H9 (cell line): ENCODE measurements at regions not wholly inside any gene's neighbourhood (a gene's known extent, or its start where the extent isn't known, plus 50 kb on each side); places are given as distances from the start of the nearest gene placed in this dataset.

Experiments used
- DNase-seq: peaks from one replicate; pipeline ENCODE4 v3.0.0-alpha.2; 2017
- H2AFZ ChIP-seq: one replicate; pipeline ENCODE4 v1.6.1; 2013; ENCODE audit warnings: mild to moderate bottlenecking, low read length, control low read depth, moderate library complexity
- H2AK5ac ChIP-seq: 2 replicates; pipeline ENCODE4 v1.6.1; 2013; ENCODE audit warnings: low read length, control low read depth, mixed read lengths; ENCODE audit not compliant: insufficient read length
- H2BK120ac ChIP-seq: one replicate; pipeline ENCODE4 v1.6.1; 2013; ENCODE audit warnings: low read depth, mild to moderate bottlenecking, low read length, control low read depth, inconsistent platforms; ENCODE audit not compliant: poor library complexity, severe bottlenecking
- H2BK12ac ChIP-seq: 2 replicates; pipeline ENCODE4 v1.6.1; 2013; ENCODE audit warnings: low read length, control low read depth, mixed read lengths, low read depth; ENCODE audit not compliant: insufficient read length
- H2BK15ac ChIP-seq: 2 replicates; pipeline ENCODE4 v1.6.1; 2013; ENCODE audit warnings: low read depth, low read length, control low read depth
- H2BK20ac ChIP-seq: one replicate; pipeline ENCODE4 v1.6.1; 2013; ENCODE audit warnings: low read depth, mild to moderate bottlenecking, low read length, control low read depth, inconsistent platforms; ENCODE audit not compliant: poor library complexity, severe bottlenecking
- H2BK5ac ChIP-seq: 2 replicates; pipeline ENCODE4 v1.6.1; 2013; ENCODE audit warnings: low read length, control low read depth, mixed read lengths; ENCODE audit not compliant: insufficient read length
- H3K14ac ChIP-seq: 2 replicates; pipeline ENCODE4 v1.6.1; 2013; ENCODE audit warnings: low read length, control low read depth; ENCODE audit not compliant: insufficient read depth
- H3K18ac ChIP-seq: 2 replicates; pipeline ENCODE4 v1.6.1; 2013; ENCODE audit warnings: low read depth, mild to moderate bottlenecking, mixed read lengths, low read length, control low read depth; ENCODE audit not compliant: insufficient read length
- H3K23ac ChIP-seq: 2 replicates; pipeline ENCODE4 v1.6.1; 2013; ENCODE audit warnings: low read length, control low read depth, mixed read lengths, low read depth; ENCODE audit not compliant: insufficient read length
- H3K23me2 ChIP-seq: 2 replicates; pipeline ENCODE4 v1.6.1; 2013; ENCODE audit warnings: low read depth, mild to moderate bottlenecking, mixed read lengths, low read length, control low read depth; ENCODE audit not compliant: insufficient read length, poor library complexity, severe bottlenecking
- H3K27ac ChIP-seq: 2 replicates; pipeline ENCODE4 v1.5.1; 2013; ENCODE audit warnings: low read length, control low read depth, mixed read lengths, low read depth; ENCODE audit not compliant: insufficient read length
- H3K27me3 ChIP-seq: 2 replicates; pipeline ENCODE4 v1.6.1; 2013; ENCODE audit warnings: low read length, control low read depth, inconsistent platforms; ENCODE audit not compliant: insufficient read depth
- H3K4ac ChIP-seq: 2 replicates; pipeline ENCODE4 v1.6.1; 2013; ENCODE audit warnings: low read depth, mild to moderate bottlenecking, control low read depth, inconsistent platforms, low read length, moderate library complexity
- H3K4me1 ChIP-seq: 2 replicates; pipeline ENCODE4 v1.6.1; 2013; ENCODE audit warnings: low read length, control low read depth, inconsistent platforms; ENCODE audit not compliant: insufficient read depth
- H3K4me2 ChIP-seq: 2 replicates; pipeline ENCODE4 v1.6.1; 2013; ENCODE audit warnings: low read length, control low read depth, mixed read lengths; ENCODE audit not compliant: insufficient read length, insufficient read depth
- H3K56ac ChIP-seq: 2 replicates; pipeline ENCODE4 v1.6.1; 2013; ENCODE audit warnings: low read depth, mild to moderate bottlenecking, mixed read lengths, low read length, control low read depth; ENCODE audit not compliant: insufficient read length
- H3K79me1 ChIP-seq: 2 replicates; pipeline ENCODE4 v1.6.1; 2013; ENCODE audit warnings: low read depth, mild to moderate bottlenecking, moderate library complexity, low read length, control low read depth, inconsistent platforms; ENCODE audit not compliant: insufficient read depth, poor library complexity, severe bottlenecking
- H3K79me2 ChIP-seq: 2 replicates; pipeline ENCODE4 v1.6.1; 2013; ENCODE audit warnings: low read length, control low read depth, inconsistent platforms; ENCODE audit not compliant: insufficient read depth
- H3K9ac ChIP-seq: 2 replicates; pipeline ENCODE4 v1.6.1; 2013; ENCODE audit warnings: low read length, control low read depth, mixed read lengths; ENCODE audit not compliant: insufficient read length; ENCODE audit errors: extremely low read depth
- H3K9me3 ChIP-seq: one replicate; pipeline ENCODE4 v1.6.1; 2013; ENCODE audit warnings: low read depth, low read length, inconsistent platforms; ENCODE audit not compliant: control insufficient read depth
- H3T11ph ChIP-seq: one replicate; pipeline ENCODE4 v1.6.1; 2013; ENCODE audit warnings: mild to moderate bottlenecking, low read length, control low read depth, inconsistent platforms
- H4K20me1 ChIP-seq: one replicate; pipeline ENCODE4 v1.6.1; 2013; ENCODE audit not compliant: control insufficient read depth, insufficient read length, insufficient read depth
- H4K5ac ChIP-seq: 2 replicates; pipeline ENCODE4 v1.6.1; 2013; ENCODE audit warnings: low read depth, mild to moderate bottlenecking, mixed read lengths, low read length, control low read depth; ENCODE audit not compliant: insufficient read length
- H4K8ac ChIP-seq: replicated peaks from 2 replicates; pipeline ENCODE4 v1.6.1; 2013; ENCODE audit warnings: low read length, control low read depth, mixed read lengths, low read depth; ENCODE audit not compliant: insufficient read length
- H4K91ac ChIP-seq: 2 replicates; pipeline ENCODE4 v1.6.1; 2013; ENCODE audit warnings: low read depth, mild to moderate bottlenecking, moderate library complexity, mixed read lengths, low read length, control low read depth; ENCODE audit not compliant: insufficient read length
- H3K27ac Mint-ChIP-seq, 3 experiments: 2 replicates in 2 of 3; 3 replicates in 1 of 3; pipeline ENCODE4 v1.8.0; 2020 to 2021; ENCODE audit warnings: mixed read lengths in 3 of 3, mild to moderate bottlenecking in 1 of 3, moderate library complexity in 1 of 3
- H3K27me3 Mint-ChIP-seq: 2 replicates; pipeline ENCODE4 v1.8.0; 2021; ENCODE audit warnings: low read depth, mild to moderate bottlenecking, moderate library complexity, mixed read lengths
- H3K36me3 Mint-ChIP-seq, 3 experiments: 2 replicates in 2 of 3; 3 replicates in 1 of 3; pipeline ENCODE4 v1.8.0; 2020 to 2021; ENCODE audit warnings: low read depth in 3 of 3, mixed read lengths in 3 of 3; ENCODE audit not compliant: insufficient read depth in 1 of 3
- H3K4me1 Mint-ChIP-seq, 2 experiments: 2 replicates each; pipeline ENCODE4 v1.8.0; 2020; ENCODE audit warnings: mixed read lengths in 2 of 2
- H3K4me3 Mint-ChIP-seq, 2 experiments: 2 replicates in 1 of 2; 3 replicates in 1 of 2; pipeline ENCODE4 v1.8.0; 2020 to 2021; ENCODE audit warnings: mild to moderate bottlenecking in 2 of 2, mixed read lengths in 2 of 2, moderate library complexity in 1 of 2
- H3K9me3 Mint-ChIP-seq, 2 experiments: 2 replicates in 1 of 2; 3 replicates in 1 of 2; pipeline ENCODE4 v1.8.0; 2020; ENCODE audit warnings: mild to moderate bottlenecking in 2 of 2, mixed read lengths in 2 of 2, moderate library complexity in 1 of 2
- CTCF ChIP-seq: fragments of 200-600 bp; sonication (generic); conservative IDR thresholded peaks from 3 replicates; pipeline ENCODE4 v1.8.0; 2021; ENCODE audit warnings: antibody characterized with exemption, mild to moderate bottlenecking
- WGBS: extraction: QIAGEN DNeasy Blood & Tissue Kit; methylation state at CpG from one replicate; pipeline ENCODE4 v1.1.7; 2013; ENCODE audit warnings: missing lambda C conversion rate, low lambda C conversion rate, mixed read lengths; ENCODE audit not compliant: insufficient read length; ENCODE audit errors: extremely low coverage; 5-methylcytosine and 5-hydroxymethylcytosine counted together

GRCh38 chr2:188203776-188204175, 87.9 kb upstream of the GULP1 start:
- no peak overlapping the region for H2BK12ac ChIP-seq
- H3K4me1 ChIP-seq: no peaks in the 10 kb centered on the region
- no CpG with 5 or more reads among the region's 2 CpGs for WGBS
- TF ChIP-seq CTCF: no peak
- H3K9ac ChIP-seq: no peak overlapping the region
- Mint-ChIP-seq H3K4me1 (peaks cover 0 to 8% of the 10 kb centered on the region in 2 experiments; a peak in 2 of 4 replicates), H3K27ac (no peak overlapping the region), H3K36me3 (no peaks in the 10 kb centered on the region), H3K27me3 (no peaks in the 10 kb centered on the region), H3K4me3 (no peak overlapping the region), H3K9me3 (no peaks in the 10 kb centered on the region)
- H3K27me3 ChIP-seq: no peaks in the 10 kb centered on the region
- no peaks in the 10 kb centered on the region for H3K23me2 ChIP-seq
- no peak overlapping the region for H2AK5ac ChIP-seq
- no peak overlapping the region for H3K56ac ChIP-seq
- DNase-seq: no peak
- H3K9me3 ChIP-seq: no peaks in the 10 kb centered on the region
- H3T11ph ChIP-seq: no peak overlapping the region
- H4K8ac ChIP-seq: no peak overlapping the region
- no peaks in the 10 kb centered on the region for H3K79me2 ChIP-seq
- H3K27ac ChIP-seq: no peak overlapping the region
- H4K5ac ChIP-seq: no peak overlapping the region
- H2BK5ac ChIP-seq: no peak overlapping the region
- H4K20me1 ChIP-seq: no peaks in the 10 kb centered on the region
- no peak overlapping the region for H2BK120ac ChIP-seq
- no peak overlapping the region for H3K14ac ChIP-seq
- no peak overlapping the region for H2BK15ac ChIP-seq
- no peak overlapping the region for H3K4ac ChIP-seq
- no peak overlapping the region for H3K4me2 ChIP-seq
- no peak overlapping the region for H2BK20ac ChIP-seq
- no peaks in the 10 kb centered on the region for H3K79me1 ChIP-seq
- H3K18ac ChIP-seq: no peak overlapping the region
- H4K91ac ChIP-seq: no peak overlapping the region
- H3K23ac ChIP-seq: no peak overlapping the region
- H2AFZ ChIP-seq: no peak overlapping the region
